Kidney tubule cell (primary cell): ENCODE measurements at regions not wholly inside any gene's neighbourhood (a gene's known extent, or its start where the extent isn't known, plus 50 kb on each side); places are given as distances from the start of the nearest gene placed in this dataset.

Experiments
- DNase-seq: peaks from one replicate; pipeline ENCODE4 v3.0.0-alpha.2; 2018; ENCODE audit warnings: low spot score

DNA sequence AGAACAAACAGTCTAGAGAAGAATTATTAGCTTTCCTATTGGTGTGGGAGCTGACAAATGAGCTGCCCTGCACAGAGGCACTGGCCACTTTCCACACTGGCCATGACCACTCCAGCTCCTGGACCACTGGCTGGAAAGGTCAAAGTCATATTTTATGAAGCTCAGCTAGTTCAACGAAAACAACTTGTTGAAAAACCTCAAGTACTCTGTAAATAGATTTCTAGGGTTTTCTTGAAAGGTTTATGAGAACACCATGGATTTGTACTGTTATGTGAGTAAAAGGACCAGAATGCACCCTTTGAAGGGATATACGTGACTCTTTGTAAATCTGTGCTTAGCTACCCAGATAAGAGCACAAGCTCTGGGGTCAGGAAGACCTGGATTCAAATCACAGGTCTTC is 54.5 kb upstream of the FGGY start:
- no peak for DNase-seq

DNA sequence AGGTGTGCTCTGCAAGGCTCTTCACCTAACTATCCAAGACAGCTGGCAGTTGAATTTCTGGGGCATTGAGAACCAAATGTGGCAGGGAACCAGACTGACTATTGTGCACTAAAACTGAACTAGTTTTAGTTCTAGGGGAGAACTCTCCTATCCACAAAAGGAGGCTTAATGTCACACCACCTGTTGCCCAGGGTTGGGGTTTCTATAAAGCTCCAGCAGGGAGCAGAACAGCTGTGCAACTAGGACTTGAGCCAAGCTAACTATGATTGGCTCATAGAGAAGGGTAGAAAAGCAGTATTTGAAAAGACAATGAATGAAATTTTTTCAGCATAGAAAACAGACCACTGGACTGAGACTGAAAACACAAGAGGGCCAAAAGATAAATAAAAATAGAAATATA is 53.3 kb upstream of the FGGY start:
- DNase-seq = no peak

DNA sequence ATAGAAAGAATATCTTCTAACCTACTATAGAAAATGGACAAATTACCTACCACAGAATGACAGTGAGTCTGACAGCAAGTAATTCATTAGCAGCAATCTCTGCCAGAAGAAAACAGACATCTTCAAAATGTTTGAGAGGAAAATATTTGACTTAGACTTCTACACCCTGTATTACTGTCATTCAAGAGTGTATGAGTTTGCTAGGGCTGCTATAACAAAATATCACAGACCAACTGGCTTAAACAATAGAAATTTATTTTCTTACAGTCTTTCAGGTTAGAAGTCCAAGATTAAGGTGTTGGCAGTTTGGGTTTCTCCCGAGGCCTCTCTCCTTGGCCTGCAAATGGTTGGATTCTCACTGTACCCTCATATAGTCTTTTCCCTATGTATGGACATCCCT is 52.9 kb upstream of the FGGY start:
- DNase-seq = no peak

DNA sequence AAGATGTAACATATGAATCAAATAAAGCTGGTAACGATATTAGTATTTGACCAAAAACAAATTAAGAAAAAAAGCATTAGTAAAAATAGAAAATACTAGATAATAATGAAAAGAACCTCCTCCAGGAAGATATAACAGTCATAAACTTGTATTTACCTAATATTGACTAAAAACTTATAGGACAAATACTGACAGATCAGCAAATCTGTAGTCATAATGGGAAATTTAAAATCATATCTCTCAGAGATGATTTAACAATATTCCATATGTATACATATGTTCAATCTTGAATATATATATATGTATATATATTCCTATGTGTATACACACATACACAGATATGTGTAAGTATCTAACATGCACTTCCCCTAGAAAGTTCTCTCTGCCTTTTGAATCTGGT is 52.0 kb upstream of the FGGY start:
- DNase-seq = no peak
